Stimulated activated CD8-positive, alpha-beta memory T cell treated with anti-CD3 and anti-CD28 coated beads, Interleukin-2, amount 100 ng/mL, for 48 hours (primary cell): ENCODE measurements at regions not wholly inside any gene's neighbourhood (a gene's known extent, or its start where the extent isn't known, plus 50 kb on each side); places are given as distances from the start of the nearest gene placed in this dataset.

Experiments
- DNase-seq, 2 donors: peaks; one replicate each; pipeline ENCODE4 v3.0.0-alpha.2; 2020; ENCODE audit warnings: low read depth in 2 of 2

DNA sequence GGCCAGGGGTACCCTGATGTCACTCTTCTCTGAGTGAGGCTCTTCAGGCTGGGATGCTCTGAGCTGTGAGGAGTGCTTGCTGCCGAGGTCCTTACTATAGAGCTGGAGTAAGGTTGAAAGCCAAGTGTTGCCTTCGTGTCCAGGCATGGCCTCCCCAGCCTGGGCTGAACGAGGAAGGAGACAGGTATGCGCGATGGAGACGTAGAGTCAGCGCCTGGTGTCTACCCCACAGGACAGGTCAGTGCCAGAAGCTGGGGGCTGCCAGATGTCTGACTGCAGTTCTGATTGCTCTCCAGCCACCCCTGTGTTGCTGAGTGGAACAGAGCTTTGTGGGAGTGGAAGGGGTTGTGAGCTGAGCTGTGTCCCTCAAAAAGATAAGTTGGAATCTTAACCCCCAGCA lies 135.8 kb upstream of the AJAP1 start:
- no peak for DNase-seq

GRCh38 chr1:4519954-4520353 lies 134.5 kb upstream of the AJAP1 start:
- DNase-seq: no peak

GRCh38 chr1:4523551-4523950 lies 130.9 kb upstream of the AJAP1 start:
- no peak for DNase-seq

- DNase-seq: no peak
Observed at GRCh38 chr1:4526747-4527146, 127.7 kb upstream of the AJAP1 start.

DNA sequence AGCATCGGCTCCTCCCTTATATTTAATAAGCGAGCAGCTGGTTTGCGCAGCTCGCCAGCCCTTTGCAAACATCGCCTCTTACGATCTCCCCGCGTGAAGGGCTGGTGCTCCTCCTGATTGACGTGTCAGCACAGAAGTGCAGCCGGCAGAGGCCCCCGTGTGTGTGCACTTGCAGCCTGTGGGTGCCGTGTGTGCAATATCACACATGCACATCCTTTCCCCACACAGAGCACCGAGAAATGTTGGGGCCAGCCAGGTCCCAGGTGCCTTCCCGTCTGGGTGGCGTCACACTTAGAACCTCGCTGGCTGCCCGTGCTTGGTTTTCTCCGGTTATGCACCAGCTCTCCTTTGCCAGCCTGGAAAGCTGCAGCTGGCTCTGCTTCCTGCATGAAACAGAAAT lies 126.6 kb upstream of the AJAP1 start:
- DNase-seq: no peak

DNA sequence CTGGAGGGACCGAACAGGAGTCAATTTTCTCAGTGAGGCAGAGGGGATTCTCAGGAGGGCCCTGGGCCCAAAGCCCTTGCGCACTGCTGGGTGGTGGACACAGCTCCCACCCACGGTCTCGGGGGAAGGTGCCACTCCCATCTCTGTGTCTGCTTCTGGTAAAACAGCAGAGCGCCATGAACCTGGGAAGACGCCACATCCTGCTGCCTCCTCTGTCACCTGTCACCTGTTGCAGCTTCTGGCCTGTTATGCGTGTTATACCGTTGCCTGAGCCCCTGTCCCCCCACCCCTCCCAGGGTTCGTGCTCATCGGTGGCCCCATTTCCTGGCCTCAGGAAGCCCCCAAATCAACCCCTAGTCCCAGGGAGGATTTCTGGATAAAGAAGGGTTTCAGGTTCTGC lies 125.8 kb upstream of the AJAP1 start:
- no peak for DNase-seq

GRCh38 chr1:4529446-4530165 lies 124.8 kb upstream of the AJAP1 start:
- DNase-seq: no peak

- no peak for DNase-seq
Observed at GRCh38 chr1:4530166-4530785, 124.1 kb upstream of the AJAP1 start.

GRCh38 chr1:4531842-4532241 lies 122.6 kb upstream of the AJAP1 start:
- no peak for DNase-seq

- DNase-seq: no peak
Observed at GRCh38 chr1:4532656-4533055, 121.8 kb upstream of the AJAP1 start.

DNA sequence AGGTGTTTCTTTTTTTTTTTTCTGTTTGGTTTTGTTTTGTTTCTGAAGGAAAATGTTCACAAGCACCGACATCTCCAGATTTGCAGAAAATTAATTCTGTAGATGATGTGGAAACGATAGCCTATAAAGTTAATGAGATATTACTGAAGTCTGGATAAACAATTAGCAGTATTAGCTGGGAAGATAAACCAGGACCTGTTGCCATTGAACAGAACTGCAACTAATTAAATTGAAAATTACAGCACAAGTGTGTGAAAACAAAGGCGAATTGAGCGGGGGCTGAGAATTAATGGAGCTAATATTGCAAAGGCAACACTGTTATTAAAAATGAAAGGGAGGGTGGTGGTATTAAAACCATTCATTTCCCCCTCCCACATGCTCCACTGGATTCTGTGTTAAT lies 107.5 kb upstream of the AJAP1 start:
- DNase-seq: no peak

DNA sequence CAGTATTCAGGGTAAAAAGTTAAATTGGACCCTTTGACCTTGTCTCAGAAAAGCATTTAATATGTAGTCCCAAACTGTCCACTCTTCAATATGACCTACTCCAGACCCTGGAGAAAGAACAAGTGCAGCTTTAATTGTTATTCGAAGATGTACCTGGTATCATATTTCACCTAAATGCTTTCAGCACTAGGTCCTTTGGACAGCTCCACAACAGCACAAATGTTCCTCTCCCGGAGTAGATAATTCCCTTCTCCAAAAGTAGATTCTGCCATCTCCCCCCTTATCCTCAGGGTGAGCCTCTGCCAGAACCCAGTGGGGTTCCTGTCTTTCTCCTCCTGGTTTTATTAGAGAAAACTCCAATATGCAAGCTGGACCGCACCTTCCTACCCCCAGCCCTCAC lies 104.5 kb upstream of the AJAP1 start:
- no peak for DNase-seq

DNA sequence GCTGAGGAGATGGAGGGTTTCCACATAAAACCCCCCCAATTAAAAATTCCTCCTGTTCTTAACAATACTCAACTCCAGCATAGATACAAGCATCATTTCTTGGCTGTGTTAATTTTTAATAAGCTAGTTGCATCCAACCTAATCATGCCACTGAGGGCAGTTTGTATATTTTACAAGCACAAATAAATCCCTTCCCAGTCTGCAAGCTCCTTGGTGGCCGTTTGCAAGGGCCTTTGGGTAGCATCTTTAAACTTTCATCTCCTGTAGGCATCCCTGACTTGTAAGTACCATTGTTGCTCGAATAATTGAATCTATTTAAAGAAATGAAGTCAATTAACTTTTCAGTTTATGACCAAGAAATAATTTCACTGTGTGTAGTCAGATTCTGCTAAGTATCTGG lies 103.5 kb upstream of the AJAP1 start:
- no peak for DNase-seq

GRCh38 chr1:4551706-4552105 lies 102.7 kb upstream of the AJAP1 start:
- no peak for DNase-seq

GRCh38 chr1:4553761-4554160 lies 100.6 kb upstream of the AJAP1 start:
- no peak for DNase-seq

DNA sequence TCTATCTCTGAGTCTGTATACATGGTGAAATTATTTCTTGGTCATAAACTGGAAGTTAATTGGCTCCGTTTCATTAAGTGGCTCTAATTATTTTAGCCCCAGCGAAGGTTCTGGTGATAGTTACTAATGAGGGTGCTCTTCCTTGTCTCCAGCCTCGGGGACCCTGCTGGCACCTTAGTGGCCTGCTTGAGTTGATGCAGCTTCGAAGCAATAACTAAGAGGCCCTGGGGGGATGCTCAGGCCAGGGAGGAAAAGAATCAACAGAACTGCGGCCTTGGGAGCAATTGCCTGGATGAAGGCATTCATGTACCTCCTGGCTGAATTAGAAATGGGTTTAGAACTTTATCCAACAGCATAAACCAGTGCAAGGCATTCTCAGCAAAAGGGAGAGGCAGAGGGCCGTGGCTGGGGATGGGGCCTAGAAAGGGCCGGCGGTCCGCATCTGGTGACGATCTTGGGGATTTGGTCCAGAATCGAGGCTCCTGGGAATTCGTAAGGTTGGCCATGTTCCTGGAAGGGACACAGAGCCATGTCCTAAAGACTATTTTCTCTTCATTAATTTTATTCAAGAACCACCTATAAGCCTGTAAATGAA lies 100.0 kb upstream of the AJAP1 start:
- DNase-seq: no peak

GRCh38 chr1:4557949-4558348 lies 96.5 kb upstream of the AJAP1 start:
- DNase-seq: no peak

DNA sequence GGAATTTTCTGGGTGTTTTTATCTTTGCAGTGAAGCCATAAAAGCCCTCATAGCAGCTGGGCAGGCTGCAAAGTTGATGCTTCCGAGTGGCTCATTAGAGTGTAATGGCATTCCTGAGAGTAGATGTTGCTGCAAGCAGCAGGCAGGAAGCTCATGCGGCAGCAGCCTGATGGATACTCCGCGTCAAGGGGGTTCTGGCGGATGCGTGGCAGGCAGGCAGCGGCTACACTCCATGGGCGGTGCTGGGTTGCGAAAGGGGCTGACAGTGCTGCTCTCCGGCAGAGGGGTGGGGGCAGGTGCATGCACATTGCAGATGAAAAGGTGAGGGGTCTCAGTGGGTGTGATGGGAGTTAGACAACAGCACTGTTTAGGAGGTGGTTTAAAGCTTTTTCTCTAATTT lies 93.2 kb upstream of the AJAP1 start:
- no peak for DNase-seq

- DNase-seq: no peak
Observed at GRCh38 chr1:4562321-4562720, 92.1 kb upstream of the AJAP1 start.

- no peak for DNase-seq
Observed at GRCh38 chr1:4563586-4563985, 90.8 kb upstream of the AJAP1 start.

DNA sequence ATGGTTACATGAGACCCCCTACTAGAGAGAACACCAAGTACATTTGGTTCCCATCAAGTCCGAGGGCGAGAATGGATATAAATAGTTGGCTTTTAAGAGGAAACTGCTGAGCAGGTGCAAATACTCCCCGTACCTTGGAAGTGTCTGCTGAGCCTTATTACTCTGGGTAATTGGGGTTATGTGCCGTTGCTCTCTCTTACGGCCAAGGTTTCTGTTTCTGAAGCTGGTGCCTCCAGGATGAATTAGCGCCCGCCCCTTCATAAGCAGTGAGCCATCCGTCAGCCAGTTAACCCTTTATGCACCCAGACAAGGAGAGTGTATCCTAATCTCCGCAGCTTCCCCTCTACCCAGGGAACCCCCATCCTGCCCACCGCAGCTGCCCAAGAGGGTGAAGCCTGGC lies 90.4 kb upstream of the AJAP1 start:
- DNase-seq: no peak

DNA sequence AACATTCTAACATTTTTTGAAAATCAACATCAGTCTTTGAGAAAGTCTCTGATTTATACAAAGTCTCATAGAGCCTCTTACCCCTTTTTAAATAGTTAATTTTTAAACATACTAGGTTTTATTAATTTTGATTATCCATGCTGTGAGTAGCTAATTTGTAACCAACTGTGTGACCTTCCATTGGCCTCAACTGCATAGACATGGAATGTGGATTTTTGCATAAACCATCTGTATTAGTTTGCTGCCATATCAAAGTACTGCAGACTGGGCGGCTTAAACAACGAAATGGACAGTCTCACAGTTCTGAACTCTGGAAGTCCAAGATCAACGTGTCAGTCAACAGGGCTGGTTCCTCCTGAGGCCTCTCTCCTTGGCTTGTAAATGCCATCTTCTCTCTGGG lies 89.2 kb upstream of the AJAP1 start:
- DNase-seq: no peak

DNA sequence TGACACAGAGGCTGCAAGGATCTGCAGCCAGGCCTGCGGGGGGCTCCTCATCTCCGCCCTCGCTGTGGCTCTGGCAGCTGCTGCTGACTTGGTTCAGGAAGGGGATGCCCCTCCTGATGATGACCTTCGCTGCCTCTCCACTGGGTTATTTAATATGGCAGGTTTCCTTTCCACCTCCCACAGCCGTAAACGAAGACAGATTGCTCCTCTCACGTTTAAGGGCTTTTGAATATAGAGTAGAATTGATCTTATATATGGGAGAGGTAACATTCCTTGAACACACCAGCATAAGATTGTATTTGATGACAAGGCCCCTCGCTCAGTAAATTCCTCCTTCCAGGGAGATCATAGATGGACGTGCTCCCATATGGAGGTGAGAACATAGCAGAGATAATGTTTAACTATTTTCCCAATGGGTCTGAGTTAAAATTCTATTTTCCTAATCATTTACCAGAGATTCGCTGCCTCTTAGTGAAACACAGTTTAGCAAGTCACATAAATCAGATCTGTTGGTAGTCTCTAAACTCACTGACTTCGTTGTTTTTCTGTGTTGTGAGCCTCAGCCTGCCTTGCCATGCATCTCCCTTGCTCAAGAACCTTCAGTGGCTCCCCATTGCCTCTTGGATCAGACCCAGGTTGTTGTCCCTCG lies 88.5 kb upstream of the AJAP1 start:
- no peak for DNase-seq
